ENCODE measurements at regions not wholly inside any gene's neighbourhood (a gene's known extent, or its start where the extent isn't known, plus 50 kb on each side); places are given as distances from the start of the nearest gene placed in this dataset.

- H3K79me2 ChIP-seq (ENCODE audit: insufficient read depth, low read depth, low read length) = no peaks in the 10 kb centered on the region
- H3K27ac ChIP-seq (ENCODE audit: low read depth, low read length, poor library complexity, severe bottlenecking) = no peak overlapping the region
- intact Hi-C loops (cut with micrococcal nuclease; ENCODE audit: unreplicated experiment) = no loop called here
- no peaks in the 10 kb centered on the region for H4K20me1 ChIP-seq (ENCODE audit: insufficient read depth, low read length)
- no peaks in the 10 kb centered on the region for H3K4me1 ChIP-seq (ENCODE audit: insufficient read depth, low read length, poor library complexity, severe bottlenecking)
- no peaks in the 10 kb centered on the region for H3K36me3 ChIP-seq (ENCODE audit: insufficient read depth, low read length)
- no TSS peak for BruUV-seq (replicated peaks)
- CTCF ChIA-PET (ENCODE audit: unreplicated experiment) = no interaction called here
- no peaks in the 10 kb centered on the region for H3K9me3 ChIP-seq (ENCODE audit: low read length)
- no peak overlapping the region for H2AFZ ChIP-seq (ENCODE audit: low read length)
- H3K4me2 ChIP-seq (ENCODE audit: low read length) = no peak overlapping the region
- POLR2A ChIA-PET = no interaction called here
- H3K4me3 ChIP-seq (ENCODE audit: low read depth, low read length, poor library complexity, severe bottlenecking) = no peak overlapping the region
- no peak for DNase-seq (ENCODE audit: low spot score)
- TF ChIP-seq CTCF (conservative IDR thresholded peaks at IDR 0.05; ENCODE audit: low read length) (no peak), EZH2phosphoT487 (IDR thresholded peaks at IDR 0.05; ENCODE audit: borderline replicate concordance, low read depth, low read length) (no peak)
- no peaks in the 10 kb centered on the region for H3K9me2 ChIP-seq (ENCODE audit: insufficient read depth, low read length)
Measured at GRCh38 chr12:67794161-67794560, 145.6 kb downstream of the DYRK2 start.

GRCh38 chr12:67795236-67795635 lies 146.7 kb downstream of the DYRK2 start:
- Histone ChIP-seq H3K4me1 (ENCODE audit: insufficient read depth, low read length, poor library complexity, severe bottlenecking) (no peaks in the 10 kb centered on the region), H2AFZ (ENCODE audit: low read length) (no peak overlapping the region), H3K4me3 (ENCODE audit: low read depth, low read length, poor library complexity, severe bottlenecking) (no peak overlapping the region), H4K20me1 (ENCODE audit: insufficient read depth, low read length) (no peaks in the 10 kb centered on the region), H3K4me2 (ENCODE audit: low read length) (no peak overlapping the region), H3K79me2 (ENCODE audit: insufficient read depth, low read depth, low read length) (no peaks in the 10 kb centered on the region), H3K36me3 (ENCODE audit: insufficient read depth, low read length) (no peaks in the 10 kb centered on the region), H3K9me2 (ENCODE audit: insufficient read depth, low read length) (no peaks in the 10 kb centered on the region), H3K9me3 (ENCODE audit: low read length) (no peaks in the 10 kb centered on the region), H3K27ac (ENCODE audit: low read depth, low read length, poor library complexity, severe bottlenecking) (no peak overlapping the region)
- intact Hi-C loops (cut with micrococcal nuclease; ENCODE audit: unreplicated experiment) = no loop called here
- TF ChIP-seq EZH2phosphoT487 (IDR thresholded peaks at IDR 0.05; ENCODE audit: borderline replicate concordance, low read depth, low read length) = no peak
- no peak for TF ChIP-seq CTCF (conservative IDR thresholded peaks at IDR 0.05; ENCODE audit: low read length)
- ChIA-PET POLR2A (interaction anchor here (0.9 kb wide), 1 partner anchor 10 kb away, joined by 4 read pairs; no protein-coding TSS in a partner anchor), CTCF (ENCODE audit: unreplicated experiment) (no interaction called here)
- no peak for DNase-seq (ENCODE audit: low spot score)
- no TSS peak for BruUV-seq (replicated peaks)

- no peaks in the 10 kb centered on the region for H3K9me3 ChIP-seq (ENCODE audit: low read length)
- H3K4me1 ChIP-seq (ENCODE audit: insufficient read depth, low read length, poor library complexity, severe bottlenecking) = no peaks in the 10 kb centered on the region
- H3K9me2 ChIP-seq (ENCODE audit: insufficient read depth, low read length) = no peaks in the 10 kb centered on the region
- TF ChIP-seq CTCF (conservative IDR thresholded peaks at IDR 0.05; ENCODE audit: low read length) (no peak), EZH2phosphoT487 (IDR thresholded peaks at IDR 0.05; ENCODE audit: borderline replicate concordance, low read depth, low read length) (no peak)
- BruUV-seq (replicated peaks) = no TSS peak
- DNase-seq (ENCODE audit: low spot score) = no peak
- H3K4me3 ChIP-seq (ENCODE audit: low read depth, low read length, poor library complexity, severe bottlenecking) = no peak overlapping the region
- CTCF ChIA-PET (ENCODE audit: unreplicated experiment) = no interaction called here
- no peak overlapping the region for H3K27ac ChIP-seq (ENCODE audit: low read depth, low read length, poor library complexity, severe bottlenecking)
- no peak overlapping the region for H2AFZ ChIP-seq (ENCODE audit: low read length)
- H3K4me2 ChIP-seq (ENCODE audit: low read length) = no peak overlapping the region
- intact Hi-C loops (cut with micrococcal nuclease; ENCODE audit: unreplicated experiment) = no loop called here
- H3K79me2 ChIP-seq (ENCODE audit: insufficient read depth, low read depth, low read length) = no peaks in the 10 kb centered on the region
- no peaks in the 10 kb centered on the region for H4K20me1 ChIP-seq (ENCODE audit: insufficient read depth, low read length)
- H3K36me3 ChIP-seq (ENCODE audit: insufficient read depth, low read length) = no peaks in the 10 kb centered on the region
- POLR2A ChIA-PET = no interaction called here
Measured at GRCh38 chr12:67797185-67797741, 148.7 kb downstream of the DYRK2 start.
